HG03439 (cell line): ENCODE measurements at regions not wholly inside any gene's neighbourhood (a gene's known extent, or its start where the extent isn't known, plus 50 kb on each side); places are given as distances from the start of the nearest gene placed in this dataset.

Experiments used
- ATAC-seq: cut with Tn5 transposase; IDR thresholded peaks from one replicate; pipeline ENCODE4 v1.9.1; 2021; ENCODE audit warnings: mild to moderate bottlenecking, moderate library complexity; ENCODE audit not compliant: unreplicated experiment

DNA sequence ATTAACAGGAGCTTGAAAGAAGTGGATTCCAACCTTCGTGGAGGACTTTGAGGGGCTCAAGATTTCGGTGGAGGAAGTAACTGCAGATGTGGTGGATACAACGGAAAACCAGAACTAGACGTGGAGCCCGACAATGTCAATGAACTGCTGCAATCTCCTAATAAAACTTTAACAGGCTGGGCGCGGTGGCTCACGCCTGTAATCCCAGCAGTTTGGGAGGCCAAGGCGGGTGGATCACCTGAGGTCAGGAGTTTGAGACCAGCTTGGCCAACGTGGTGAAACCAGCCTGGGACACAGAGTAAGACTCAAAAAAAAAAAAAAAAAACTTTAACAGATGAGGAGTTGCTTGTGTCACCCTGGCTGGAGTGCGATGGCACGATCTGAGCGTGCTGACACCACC, 477.8 kb upstream of the MKI67 start:
- ATAC-seq = no peak

DNA sequence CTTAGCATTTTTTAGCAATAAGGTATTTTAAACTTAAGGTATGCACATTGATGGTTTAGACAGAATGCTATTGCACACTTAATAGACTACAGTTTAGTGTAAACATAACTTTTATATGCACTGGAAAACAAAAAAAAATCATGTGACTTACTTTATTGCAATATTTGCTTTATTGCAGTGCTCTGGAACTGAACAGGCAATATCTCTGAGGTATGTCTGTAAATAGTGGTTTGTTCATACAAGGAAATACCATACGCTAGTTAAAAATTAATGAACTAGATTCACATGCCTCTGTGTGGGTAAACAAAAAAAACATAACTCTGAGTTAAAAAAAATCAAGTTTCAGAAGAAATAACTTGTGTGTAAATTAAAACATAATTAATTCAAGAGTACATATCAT, 479.0 kb upstream of the MKI67 start:
- no peak for ATAC-seq

DNA sequence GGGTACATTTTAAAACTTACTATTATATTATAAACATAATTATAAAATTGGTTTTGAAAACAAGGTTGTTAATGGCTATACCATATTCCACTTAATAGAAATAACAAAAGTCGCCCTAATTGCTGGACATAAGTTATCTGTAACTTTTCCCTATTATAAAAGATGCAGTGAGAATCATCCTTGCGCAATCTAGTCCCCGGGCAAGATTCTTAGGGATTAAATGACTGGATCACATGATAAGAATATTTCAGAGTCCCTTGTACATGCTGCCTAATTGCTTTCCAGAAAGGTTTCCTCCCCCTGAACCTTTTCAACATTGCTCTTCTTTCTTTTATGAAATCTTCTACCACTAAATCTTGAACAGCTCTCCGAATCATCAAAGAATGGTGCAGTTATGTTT, 479.8 kb upstream of the MKI67 start:
- no peak for ATAC-seq

DNA sequence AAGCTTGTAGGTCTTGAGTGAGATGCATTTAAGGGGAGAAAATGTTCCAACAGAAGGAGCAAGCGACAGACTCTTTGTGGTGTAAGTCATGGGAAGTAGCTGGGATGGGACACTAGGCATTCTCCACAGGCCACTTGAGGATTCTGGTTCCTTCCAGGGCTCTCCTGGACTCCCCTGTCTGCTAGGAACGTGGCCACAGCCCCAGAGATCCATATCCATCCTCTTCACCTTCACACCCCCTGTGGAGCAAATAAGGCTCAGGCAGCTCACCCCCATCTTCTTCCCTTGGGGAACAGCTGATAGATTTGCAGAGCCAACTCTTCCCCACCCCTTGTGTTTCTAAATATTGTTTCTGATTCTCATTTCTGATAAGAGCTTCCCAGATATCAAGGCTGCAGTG, 482.6 kb upstream of the MKI67 start:
- no peak for ATAC-seq

DNA sequence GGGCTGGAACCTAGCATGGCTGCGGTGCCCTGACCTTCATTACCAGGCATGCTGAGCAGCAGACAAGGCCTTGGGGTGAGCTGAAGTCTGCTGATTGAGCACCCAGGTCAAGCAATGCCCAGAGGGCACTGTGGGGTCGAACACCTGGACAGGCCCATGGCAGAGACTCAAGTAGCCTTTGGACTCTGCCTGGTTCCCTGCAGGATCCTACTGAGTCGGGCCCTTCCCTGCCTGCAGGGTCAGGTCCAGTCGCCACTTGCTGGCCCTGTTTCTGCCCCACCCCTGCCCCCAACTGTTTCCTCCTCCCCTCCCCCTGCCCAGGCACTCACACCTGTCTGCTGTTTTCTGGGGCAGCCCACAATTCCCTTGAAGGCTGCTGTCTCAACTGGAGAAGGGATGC, 483.2 kb upstream of the MKI67 start:
- ATAC-seq = no peak

DNA sequence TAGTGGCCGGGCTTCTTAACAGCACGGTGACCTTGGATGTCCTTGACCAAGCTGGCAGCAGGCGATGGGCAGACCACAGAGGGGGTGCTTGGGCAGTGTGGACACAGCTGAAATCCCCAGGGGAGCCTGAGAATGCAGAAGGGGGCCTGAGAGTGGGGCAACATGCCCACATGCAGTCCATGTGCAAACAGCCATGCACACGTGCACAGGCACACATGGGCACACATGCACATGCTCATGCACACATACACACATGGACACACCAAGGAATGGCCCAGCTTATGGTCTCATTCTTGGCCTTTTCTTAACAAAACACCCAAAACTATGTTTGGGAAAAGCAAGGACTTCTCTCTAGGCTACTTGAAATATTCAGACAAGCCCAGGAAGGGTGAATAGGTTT, 483.9 kb upstream of the MKI67 start:
- ATAC-seq = no peak

DNA sequence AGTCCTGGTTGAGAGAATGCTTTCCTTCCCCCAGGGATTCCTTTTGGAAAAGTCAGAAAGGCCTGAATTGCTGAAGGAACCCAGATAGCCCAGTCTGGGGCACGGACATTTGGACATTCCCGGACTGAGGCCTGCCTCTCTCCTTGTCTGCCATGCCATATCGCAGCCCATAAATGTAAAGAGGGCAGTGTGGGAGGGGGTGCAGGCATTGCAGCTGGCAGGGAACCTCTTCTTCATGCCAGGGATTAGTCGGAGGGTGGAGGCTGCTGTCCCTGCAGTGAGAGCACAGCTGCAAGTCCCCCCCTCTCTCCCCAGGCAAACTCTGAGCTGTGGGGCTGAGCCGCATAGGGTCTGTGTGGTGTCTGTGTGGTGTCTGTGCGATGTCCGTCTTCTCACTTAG, 486.0 kb upstream of the MKI67 start:
- no peak for ATAC-seq

DNA sequence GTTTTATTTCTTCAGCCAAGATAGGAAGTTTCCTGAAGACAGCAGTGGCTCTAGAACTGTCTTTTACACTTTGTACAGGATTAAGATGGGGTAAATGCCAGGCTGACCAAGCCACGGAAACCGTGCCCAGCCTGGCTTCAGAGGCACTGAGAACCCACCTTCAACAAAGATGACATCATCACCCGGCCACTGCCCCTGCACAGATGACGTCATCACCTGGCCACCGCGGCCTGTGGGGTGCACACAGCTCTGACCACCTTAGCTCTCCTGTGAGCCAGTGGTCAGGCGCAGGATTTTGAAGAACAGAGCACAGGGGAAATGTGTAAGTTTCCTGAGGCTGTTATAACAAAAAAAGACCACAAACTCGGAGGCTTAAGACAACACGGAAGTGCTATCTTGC, 486.4 kb upstream of the MKI67 start:
- no peak for ATAC-seq

DNA sequence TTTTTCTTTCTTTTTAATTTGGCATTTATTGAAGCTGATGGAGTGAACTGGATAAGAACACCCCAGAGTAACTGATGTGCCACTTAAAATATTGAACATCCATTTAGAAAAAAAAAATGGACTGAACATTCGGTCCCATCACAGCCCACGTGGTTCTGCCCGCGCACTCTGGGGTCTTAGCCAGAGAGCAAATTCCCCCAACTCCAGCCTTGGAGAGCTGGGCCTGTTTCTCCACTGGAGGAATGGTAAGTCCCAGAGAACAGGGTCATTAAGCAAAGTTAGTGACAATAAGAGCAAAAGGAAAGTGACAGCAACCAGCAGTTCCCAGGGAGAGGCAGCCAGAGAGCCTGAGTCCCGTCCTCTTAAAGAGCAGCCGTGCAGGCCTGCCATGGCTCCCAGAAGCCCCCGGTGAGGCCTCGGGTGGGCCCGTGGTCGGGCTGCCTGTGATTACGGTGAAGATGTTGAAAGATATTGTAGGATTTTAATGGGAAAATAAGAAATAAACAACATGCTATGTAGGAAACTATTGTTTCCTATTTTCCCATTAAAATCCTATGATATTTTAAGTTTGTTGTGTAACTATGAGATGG, 487.9 kb upstream of the MKI67 start:
- no peak for ATAC-seq

DNA sequence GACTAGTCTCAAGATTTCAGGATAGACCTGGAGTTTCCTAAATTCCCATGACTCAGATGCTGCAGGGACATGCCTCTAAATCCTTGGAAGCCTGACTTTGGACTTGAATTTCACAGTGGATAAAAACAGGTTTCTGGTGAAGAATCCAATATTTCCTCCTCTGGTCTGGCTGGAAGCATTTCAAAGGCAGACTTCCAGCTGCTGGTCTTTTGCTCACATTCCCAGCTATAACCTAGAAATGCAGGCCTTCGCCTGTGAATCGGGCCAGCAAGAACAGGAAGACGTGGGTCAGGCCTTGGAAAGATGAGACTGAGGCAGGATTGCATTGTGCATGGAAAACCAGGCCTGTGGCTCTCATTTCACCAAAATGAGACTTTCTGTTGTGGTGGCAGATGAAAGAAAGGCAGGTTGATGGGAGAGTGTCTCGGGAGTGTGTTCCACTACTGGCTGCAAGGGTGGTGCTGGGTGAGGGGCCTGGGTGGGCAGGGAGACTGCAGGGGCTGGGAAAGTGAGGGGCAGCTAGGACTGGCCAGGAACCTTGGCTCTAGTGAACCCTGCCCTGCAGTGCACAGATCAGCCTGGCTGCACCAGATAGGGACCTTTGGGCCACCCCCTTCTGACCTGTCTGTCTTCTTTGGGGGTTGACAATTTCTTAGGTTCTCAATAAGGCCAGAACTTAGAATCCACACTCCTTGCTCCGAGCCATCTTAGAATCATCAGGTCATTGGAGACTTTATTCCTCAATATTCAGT, 488.8 kb upstream of the MKI67 start:
- ATAC-seq = no peak

DNA sequence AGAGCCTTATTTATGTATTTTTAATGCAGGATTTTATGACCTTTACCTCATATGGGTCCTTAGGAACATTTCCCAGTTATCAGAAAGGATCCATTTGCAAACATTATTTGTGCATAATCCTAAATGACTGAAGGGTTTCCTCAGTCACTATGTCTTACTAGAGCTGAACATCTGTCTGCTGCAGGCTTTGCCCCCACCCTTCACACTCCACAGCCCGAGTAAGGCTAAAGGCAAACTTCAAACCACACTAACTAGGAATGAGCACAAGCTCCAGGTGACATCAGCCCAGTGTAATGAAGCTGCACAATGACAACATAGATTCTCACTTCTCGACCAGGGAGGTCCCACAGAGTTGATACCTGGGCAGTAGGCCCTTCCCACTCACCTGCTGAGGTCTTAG, 491.3 kb upstream of the MKI67 start:
- no peak for ATAC-seq

DNA sequence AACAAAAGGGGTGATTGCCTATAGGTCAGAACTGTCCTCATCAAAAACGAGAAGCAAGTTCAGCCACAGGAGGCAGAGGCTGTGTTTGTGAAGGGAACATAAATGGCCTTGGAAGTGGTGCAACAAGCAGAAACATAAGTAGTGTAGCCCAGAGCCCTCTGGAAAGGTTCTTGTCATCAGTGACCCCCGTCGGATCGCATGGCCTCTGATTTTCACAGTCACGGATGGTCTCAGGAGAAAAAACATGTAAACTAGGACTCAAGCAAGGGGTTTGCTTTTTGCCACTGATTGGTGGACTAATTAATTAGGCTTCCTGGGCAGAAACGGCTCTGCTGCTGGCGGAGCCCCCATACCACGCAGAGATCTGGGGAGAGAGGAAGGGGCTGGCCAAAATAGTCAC, 496.5 kb upstream of the MKI67 start:
- no peak for ATAC-seq

DNA sequence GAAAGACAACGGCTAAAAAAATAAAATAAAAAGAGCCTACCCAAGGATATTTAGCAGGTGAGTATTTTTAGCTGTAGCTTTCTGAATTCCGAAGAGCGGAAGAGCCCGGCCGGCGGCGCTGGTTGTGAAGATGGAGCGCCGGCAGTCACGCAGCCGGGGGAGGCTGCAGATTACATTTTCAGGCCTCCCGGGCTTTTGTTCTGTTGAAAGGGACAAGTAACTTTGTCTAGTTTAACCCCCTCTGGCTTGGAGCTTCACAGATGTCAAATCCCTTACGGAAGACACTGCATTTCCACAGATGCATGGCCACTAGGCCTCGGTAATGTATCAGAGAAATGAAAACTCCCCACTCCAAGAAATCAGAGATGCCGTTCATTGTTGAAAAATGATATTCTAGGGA, 497.6 kb upstream of the MKI67 start:
- ATAC-seq = no peak

DNA sequence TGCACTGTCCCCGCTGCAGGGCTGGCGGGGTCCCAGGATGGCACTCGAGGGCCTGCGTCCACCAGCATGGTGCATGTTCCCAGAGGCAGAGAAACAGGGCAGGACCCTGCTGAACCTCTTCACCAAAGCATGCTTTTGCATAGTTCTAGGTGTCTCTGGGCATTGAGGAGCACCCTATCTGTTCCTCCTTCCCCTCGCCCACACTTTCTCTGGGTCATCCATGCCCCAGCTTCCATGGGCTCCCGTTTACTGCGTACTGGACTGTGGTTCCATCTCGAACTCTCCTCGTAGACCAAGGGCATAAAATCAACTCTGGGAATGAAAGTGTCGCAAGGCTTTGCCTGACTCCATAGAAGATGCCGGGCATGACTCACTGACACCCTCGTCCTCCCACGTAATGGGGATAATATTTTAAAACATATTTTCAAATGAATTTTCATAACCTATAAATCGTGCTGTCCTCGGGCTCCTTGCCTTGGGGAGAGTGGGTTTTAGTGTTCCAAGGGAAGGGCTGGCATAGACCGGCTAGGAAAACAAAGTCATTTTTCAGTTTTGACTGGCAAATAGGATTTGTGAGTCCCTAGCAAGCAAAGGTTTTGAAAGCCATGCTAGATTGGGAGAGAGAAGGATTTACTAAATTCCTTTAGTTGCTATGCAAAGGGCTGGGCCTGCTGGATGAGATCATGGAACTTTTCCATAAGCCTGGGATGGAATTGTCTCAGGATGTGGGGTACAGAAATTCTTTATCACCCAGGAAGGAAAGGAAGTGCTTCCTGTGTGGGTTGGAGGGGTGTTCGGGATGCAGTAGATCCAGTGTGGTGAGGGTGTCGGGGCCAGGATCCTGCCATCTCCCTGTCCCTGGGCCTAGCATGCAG, 498.7 kb upstream of the MKI67 start:
- no peak for ATAC-seq

DNA sequence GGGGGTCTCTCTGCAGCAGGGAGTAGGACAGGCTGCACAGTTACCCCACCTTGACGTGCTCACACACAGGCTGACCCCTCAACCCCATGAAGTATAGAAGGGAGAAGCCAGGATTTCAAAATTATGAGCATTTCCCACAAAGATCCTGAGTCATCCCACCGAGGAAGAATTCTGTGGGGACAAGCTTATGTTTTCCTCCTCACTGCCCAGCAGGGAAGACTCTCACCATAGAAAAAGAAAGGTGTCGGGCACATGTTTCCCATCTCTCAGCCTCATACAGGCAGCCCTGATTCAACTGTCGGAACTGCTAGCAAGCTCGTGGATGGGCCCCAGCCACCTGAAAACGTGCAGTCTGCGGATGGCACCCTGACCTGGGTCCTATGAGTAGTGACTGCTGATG, 499.7 kb upstream of the MKI67 start:
- ATAC-seq = no peak

DNA sequence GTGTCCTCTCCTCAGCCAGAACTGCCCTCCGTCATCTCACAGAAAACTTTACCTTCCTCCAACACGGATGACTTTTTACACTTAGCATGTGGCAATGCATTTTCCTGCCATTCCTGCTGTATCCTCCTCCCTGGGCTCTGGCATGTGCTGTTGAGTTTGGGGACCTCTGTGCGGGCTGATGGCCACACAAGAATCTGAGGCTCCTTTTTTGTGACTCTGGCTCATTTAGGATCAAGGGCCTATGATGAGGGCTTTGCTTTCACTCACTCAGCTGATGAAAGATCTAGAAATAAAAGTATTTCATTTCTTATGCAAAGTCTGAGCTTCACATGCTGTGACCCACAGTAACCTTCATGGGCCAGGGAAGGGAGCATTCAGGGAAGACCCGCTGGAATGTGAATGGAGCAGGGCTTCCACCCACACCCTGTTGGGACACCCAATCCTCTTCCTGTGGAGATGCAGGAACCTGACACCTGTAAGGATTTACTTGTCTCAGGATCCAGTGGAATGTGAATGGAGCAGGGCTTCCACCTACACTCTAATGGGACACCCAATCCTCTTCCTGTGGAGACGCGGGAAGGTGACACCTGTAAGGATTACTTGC, 500.3 kb upstream of the MKI67 start:
- ATAC-seq = no peak

DNA sequence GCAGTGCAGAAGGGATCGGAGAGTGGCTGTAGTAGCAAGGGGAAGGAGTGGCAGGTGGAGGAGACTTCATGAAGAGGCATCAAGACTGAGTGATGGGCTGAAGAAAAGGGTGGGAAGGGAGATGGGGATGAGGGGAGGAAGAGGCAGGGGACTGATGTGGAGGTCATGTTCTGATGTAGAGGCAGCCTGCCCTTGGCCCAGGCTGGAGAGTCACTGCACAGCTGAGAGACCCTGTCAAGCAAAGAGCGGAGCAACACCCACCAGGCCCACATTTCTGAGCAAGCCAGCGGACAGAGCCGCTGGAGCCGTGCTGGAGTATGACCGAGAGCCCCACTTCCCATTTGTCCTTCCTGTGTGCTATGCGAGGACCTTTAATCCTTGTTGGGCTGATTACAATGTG, 501.6 kb upstream of the MKI67 start:
- no peak for ATAC-seq

DNA sequence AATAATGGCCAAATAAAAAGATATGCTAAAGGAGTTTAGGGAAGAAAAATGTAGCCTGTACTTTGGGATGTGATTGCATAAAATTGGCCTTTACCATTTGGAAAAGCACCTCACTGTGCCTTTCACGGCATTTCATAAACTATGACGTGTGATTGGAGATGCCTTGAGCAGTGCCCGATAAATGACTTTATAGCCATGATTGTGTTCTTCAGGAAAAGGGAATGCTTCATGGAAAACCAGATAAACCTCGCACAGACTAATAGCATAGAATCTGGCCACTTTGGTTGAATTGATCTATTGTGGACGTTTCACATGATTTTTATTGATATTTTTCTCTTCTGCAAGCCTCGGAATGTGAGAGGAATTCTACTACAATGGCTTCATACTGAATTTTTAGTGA, 502.0 kb upstream of the MKI67 start:
- ATAC-seq = no peak

DNA sequence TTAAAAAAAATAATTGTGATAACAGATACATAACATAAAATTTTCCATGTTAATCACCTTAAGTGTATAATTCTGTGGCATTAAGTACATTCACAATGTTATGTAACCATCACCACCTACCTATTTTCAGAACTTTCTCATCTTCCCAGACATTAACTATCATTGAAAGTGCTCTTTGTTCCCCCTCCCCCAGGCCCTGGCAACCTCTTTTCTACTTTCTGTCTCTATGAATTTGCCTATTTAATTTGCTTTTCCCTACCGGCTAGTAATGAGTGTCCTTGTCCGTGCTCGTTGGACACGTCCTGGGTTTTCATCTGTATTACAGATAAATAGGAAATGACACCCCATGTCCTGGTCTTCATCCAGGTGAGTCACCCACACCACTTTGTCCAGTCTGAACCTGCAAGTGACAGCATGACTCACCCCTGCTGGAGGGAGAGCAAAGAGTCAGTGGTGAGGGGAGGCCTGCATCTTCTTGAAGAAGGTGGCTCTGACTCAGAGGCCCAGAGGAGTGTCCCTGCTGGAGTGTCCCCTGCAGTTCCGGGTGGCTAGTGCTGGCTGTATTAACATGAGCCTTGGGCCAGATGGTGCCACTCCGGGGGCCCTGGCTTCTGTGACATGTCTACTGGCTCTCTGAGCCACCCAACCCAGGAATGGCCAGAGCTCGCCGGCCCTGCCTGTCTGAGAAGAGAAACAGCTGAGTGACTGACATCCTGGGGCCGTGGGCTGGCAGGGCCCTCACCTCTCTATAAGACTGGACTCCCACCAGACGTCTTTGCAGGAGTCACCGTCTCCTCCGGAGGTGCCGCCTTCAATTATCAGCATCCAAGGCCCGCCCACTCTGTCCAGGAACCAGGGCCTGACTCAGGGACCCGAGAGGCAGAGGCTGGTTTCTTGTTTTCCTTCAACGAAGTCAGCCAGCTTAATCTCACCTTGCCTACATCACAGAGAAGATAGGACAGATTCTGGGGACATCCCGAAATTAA, 503.2 kb upstream of the MKI67 start:
- no peak for ATAC-seq

DNA sequence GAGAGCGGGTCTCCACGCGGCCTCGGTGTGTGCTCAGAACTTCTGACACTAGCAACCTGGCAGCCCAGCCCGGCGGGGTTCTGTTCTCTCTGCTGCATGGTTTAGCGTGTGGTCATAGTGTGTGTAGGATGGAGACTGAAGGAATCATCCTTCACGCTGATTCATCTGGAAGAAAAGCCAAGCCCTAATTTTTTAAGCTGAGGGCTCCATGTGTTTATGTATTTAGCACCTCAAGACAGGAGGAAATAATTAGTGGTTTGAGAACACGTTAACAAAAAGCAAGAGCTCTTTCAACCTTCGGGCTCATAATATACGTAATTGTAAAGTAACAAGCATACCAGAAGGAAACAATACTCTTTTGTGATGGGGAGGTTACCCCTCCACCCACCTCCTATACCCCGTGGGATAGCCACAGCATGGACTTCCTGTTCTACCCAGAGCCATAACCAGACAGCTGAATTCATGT, 504.6 kb upstream of the MKI67 start:
- ATAC-seq = no peak
